GM12878 (cell line): ENCODE measurements at regions not wholly inside any gene's neighbourhood (a gene's known extent, or its start where the extent isn't known, plus 50 kb on each side); places are given as distances from the start of the nearest gene placed in this dataset.

Experiments used
- ATF7 ChIP-seq: fragments of 450-650 bp; IDR thresholded peaks from 2 replicates; pipeline ENCODE4 v1.6.1; 2016; ENCODE audit warnings: low read depth, mild to moderate bottlenecking
- BCLAF1 ChIP-seq: fragments of 450-650 bp; IDR thresholded peaks from 2 replicates; pipeline ENCODE4 v1.6.1; 2017; ENCODE audit warnings: antibody characterized with exemption, mild to moderate bottlenecking, moderate library complexity
- CHD4 ChIP-seq: fragments of 200-600 bp; sonication (generic); IDR thresholded peaks from 2 replicates; pipeline ENCODE4 v1.6.1; 2016; ENCODE audit warnings: mild to moderate bottlenecking
- E2F8 ChIP-seq: fragments of 450-650 bp; IDR thresholded peaks from 2 replicates; pipeline ENCODE4 v1.6.1; 2018; ENCODE audit warnings: mild to moderate bottlenecking, low read depth, moderate library complexity; ENCODE audit not compliant: partially characterized antibody
- KAT2A ChIP-seq: conservative IDR thresholded peaks from 2 replicates; pipeline ENCODE4 v1.6.1; 2011; ENCODE audit warnings: low read depth, low read length; ENCODE audit not compliant: control insufficient read depth
- PAX8 ChIP-seq: fragments of 450-650 bp; IDR thresholded peaks from 2 replicates; pipeline ENCODE4 v1.6.1; 2017; ENCODE audit warnings: mild to moderate bottlenecking, moderate library complexity
- STAT3 ChIP-seq: IDR thresholded peaks from 2 replicates; pipeline ENCODE4 v1.6.1; 2011; ENCODE audit warnings: low read depth, low read length, improper control_type of control experiment
- TF ChIP-seq, protein P1 (sequence below): fragments of 450-650 bp; formaldehyde crosslinking; IDR thresholded peaks from 2 replicates; pipeline ENCODE4 v1.4.0; 2020; ENCODE audit warnings: mild to moderate bottlenecking, moderate library complexity

GRCh38 chr9:99447951-99448350 lies 225.9 kb downstream of the SEC61B start (continued):
- TF ChIP-seq, protein P1, sequence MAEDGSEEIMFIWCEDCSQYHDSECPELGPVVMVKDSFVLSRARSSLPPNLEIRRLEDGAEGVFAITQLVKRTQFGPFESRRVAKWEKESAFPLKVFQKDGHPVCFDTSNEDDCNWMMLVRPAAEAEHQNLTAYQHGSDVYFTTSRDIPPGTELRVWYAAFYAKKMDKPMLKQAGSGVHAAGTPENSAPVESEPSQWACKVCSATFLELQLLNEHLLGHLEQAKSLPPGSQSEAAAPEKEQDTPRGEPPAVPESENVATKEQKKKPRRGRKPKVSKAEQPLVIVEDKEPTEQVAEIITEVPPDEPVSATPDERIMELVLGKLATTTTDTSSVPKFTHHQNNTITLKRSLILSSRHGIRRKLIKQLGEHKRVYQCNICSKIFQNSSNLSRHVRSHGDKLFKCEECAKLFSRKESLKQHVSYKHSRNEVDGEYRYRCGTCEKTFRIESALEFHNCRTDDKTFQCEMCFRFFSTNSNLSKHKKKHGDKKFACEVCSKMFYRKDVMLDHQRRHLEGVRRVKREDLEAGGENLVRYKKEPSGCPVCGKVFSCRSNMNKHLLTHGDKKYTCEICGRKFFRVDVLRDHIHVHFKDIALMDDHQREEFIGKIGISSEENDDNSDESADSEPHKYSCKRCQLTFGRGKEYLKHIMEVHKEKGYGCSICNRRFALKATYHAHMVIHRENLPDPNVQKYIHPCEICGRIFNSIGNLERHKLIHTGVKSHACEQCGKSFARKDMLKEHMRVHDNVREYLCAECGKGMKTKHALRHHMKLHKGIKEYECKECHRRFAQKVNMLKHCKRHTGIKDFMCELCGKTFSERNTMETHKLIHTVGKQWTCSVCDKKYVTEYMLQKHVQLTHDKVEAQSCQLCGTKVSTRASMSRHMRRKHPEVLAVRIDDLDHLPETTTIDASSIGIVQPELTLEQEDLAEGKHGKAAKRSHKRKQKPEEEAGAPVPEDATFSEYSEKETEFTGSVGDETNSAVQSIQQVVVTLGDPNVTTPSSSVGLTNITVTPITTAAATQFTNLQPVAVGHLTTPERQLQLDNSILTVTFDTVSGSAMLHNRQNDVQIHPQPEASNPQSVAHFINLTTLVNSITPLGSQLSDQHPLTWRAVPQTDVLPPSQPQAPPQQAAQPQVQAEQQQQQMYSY (CRISPR knock-in tag) = no peak
- no peak for TF ChIP-seq E2F8
- no peak for TF ChIP-seq KAT2A
- no peak for TF ChIP-seq PAX8
- TF ChIP-seq STAT3 = no peak
- no peak for TF ChIP-seq ATF7
- no peak for TF ChIP-seq CHD4
- TF ChIP-seq BCLAF1 = no peak
